CD4-positive, alpha-beta memory T cell (primary cell): ENCODE measurements at regions not wholly inside any gene's neighbourhood (a gene's known extent, or its start where the extent isn't known, plus 50 kb on each side); places are given as distances from the start of the nearest gene placed in this dataset.

Experiments
- CTCF ChIA-PET: fragments of 350-600 bp; sonication (Branson Sonifier 250); formaldehyde crosslinking; loops from one replicate; lab custom pipeline; 2021; ENCODE audit warnings: inconsistent platforms; ENCODE audit not compliant: partially characterized antibody; lab: Charles Lee
- POLR2A ChIA-PET: fragments of 350-600 bp; sonication (Branson Sonifier 250); formaldehyde crosslinking; loops from one replicate; lab custom pipeline; 2021; ENCODE audit not compliant: partially characterized antibody; lab: Charles Lee
- DNase-seq, 5 donors: peaks; one replicate each; pipeline versions ENCODE4 v3.0.0 to v3.0.0-alpha.2; 2020 to 2022; ENCODE audit warnings: mixed read lengths in 1 of 5
- H3K27ac ChIP-seq: one replicate; pipeline ENCODE4 v1.7.0; 2013; ENCODE audit warnings: low read depth, low read length
- H3K27me3 ChIP-seq: 2 replicates; pipeline ENCODE4 v1.7.0; 2013; ENCODE audit warnings: mild to moderate bottlenecking, low read length, moderate library complexity; ENCODE audit not compliant: insufficient read depth
- H3K36me3 ChIP-seq: 2 replicates; pipeline ENCODE4 v1.7.0; 2013; ENCODE audit warnings: mild to moderate bottlenecking, low read length, moderate library complexity; ENCODE audit not compliant: insufficient read depth
- H3K4me1 ChIP-seq: 2 replicates; pipeline ENCODE4 v1.7.0; 2013; ENCODE audit warnings: mild to moderate bottlenecking, low read length, moderate library complexity; ENCODE audit not compliant: insufficient read depth
- H3K4me3 ChIP-seq, 2 donors: one replicate each; pipeline ENCODE4 v1.7.0; 2013; ENCODE audit warnings: low read length in 2 of 2, mild to moderate bottlenecking in 1 of 2
- H3K9me3 ChIP-seq, 2 donors: one replicate each; pipeline ENCODE4 v1.7.0; 2013; ENCODE audit warnings: low read length in 2 of 2, control low read depth in 1 of 2; ENCODE audit not compliant: control insufficient read depth in 1 of 2
- H3K27ac Mint-ChIP-seq, 7 donors: one replicate each; pipeline ENCODE4 v1.8.0; 2020 to 2021; ENCODE audit warnings: mixed read lengths in 7 of 7, mild to moderate bottlenecking in 6 of 7, inconsistent platforms in 3 of 7, moderate library complexity in 3 of 7
- H3K27me3 Mint-ChIP-seq, 2 donors: one replicate each; pipeline ENCODE4 v1.8.0; 2020 to 2021; ENCODE audit warnings: mixed read lengths in 2 of 2
- H3K36me3 Mint-ChIP-seq, 2 donors: one replicate each; pipeline ENCODE4 v1.8.0; 2020 to 2021; ENCODE audit warnings: mixed read lengths in 2 of 2, inconsistent platforms in 1 of 2, mild to moderate bottlenecking in 1 of 2
- H3K4me1 Mint-ChIP-seq, 4 donors: one replicate each; pipeline ENCODE4 v1.8.0; 2020 to 2021; ENCODE audit warnings: mixed read lengths in 4 of 4, mild to moderate bottlenecking in 1 of 4
- H3K4me3 Mint-ChIP-seq, 8 donors: one replicate each; pipeline ENCODE4 v1.8.0; 2020 to 2021; ENCODE audit warnings: mixed read lengths in 8 of 8, mild to moderate bottlenecking in 7 of 8, moderate library complexity in 6 of 8, inconsistent platforms in 3 of 8
- H3K9me3 Mint-ChIP-seq, 8 donors: one replicate each; pipeline ENCODE4 v1.8.0; 2020 to 2021; ENCODE audit warnings: mixed read lengths in 8 of 8, mild to moderate bottlenecking in 5 of 8, inconsistent platforms in 3 of 8, moderate library complexity in 1 of 8
- intact Hi-C: fragments of 100-400 bp; cut with micrococcal nuclease; formaldehyde crosslinking; loops from one replicate; pipeline ENCODE4 v1.15.1; 2023

DNA sequence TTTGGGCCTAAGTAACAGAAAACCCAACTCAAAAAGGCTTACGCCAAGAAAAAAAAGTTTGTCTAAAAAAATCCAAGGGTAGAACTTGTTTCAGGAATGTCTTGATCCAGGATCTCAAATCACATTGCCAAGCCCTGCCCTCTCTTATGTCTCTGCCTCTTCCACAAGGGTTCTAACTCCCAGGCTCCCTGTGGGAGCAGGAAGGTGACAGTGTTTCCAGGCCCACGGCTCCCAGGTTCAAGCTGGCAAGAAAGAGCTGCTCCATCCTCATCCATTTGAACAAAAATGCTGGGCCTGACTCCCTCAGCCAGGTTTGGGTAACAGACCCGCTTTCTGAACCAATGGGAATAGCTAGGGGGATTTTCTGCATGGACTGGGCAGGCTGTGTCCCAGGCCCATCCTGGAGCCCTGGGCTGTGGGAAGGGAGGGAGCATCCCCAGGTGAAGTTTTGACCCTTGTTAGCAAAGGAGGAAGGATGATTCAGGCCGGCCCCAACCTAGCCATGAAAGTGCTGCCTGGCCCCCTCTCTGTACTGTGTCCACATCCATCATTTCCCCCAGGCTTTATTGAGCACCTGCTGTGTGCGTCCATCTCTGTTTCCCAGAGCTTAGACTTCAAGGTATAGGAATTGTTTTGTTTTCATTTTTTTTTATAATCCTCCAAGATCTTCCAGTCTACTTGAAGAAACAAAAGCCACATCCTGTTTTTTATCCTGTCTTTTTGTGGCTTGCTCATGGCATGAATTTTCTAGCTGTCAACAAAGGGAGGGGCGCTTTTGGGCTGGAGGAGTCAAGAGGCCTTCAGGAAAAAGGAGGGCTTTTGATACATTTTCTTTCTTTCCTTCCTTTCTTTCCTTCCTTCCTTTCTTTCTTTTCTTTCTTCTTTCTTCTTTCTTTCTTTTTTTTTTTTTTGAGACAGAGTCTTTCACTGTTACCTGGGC is 159.8 kb downstream of the TFAP2C start:
- POLR2A ChIA-PET = no interaction called here
- no peak overlapping the region for H3K27ac Mint-ChIP-seq
- intact Hi-C loops = no loop called here

DNA sequence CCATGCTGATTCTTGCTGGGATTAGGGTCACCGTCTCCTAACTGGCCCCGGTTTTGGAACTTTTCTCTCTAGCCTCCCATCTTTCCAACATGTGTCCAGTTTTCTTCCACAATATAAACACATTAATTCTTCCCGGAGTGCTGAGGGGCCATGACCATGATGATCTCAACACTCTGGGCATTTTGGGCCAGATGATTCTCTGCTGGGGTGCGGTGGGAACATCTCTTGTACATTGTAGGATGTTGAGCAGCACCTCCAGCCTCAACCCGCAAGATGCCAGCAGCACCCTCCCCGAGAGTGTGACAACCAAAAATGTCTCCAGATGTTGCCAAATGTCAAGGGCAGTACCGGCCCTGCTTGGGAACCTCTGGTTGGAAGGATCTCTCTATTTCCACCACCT is 164.8 kb downstream of the TFAP2C start:
- H3K36me3 ChIP-seq = no peaks in the 10 kb centered on the region
- H3K4me1 Mint-ChIP-seq = no peaks in the 10 kb centered on the region
- no peaks in the 10 kb centered on the region for H3K9me3 ChIP-seq
- intact Hi-C loops = no loop called here
- H3K36me3 Mint-ChIP-seq = no peaks in the 10 kb centered on the region
- no peak overlapping the region for H3K27ac ChIP-seq
- no peaks in the 10 kb centered on the region for H3K4me1 ChIP-seq
- H3K4me3 Mint-ChIP-seq = no peak overlapping the region
- POLR2A ChIA-PET = no interaction called here
- no peak for DNase-seq
- H3K27me3 Mint-ChIP-seq = peaks cover 1 to 6% of the 10 kb centered on the region in 2 donors
- H3K4me3 ChIP-seq = no peak overlapping the region
- CTCF ChIA-PET = no interaction called here
- peaks cover 0 to 16% (median 4%) of the 10 kb centered on the region in 8 donors for H3K9me3 Mint-ChIP-seq
- H3K27me3 ChIP-seq = no peaks in the 10 kb centered on the region
- no peak overlapping the region for H3K27ac Mint-ChIP-seq

More for the DNA sequence above, 159.8 kb downstream of the TFAP2C start:
- no peaks in the 10 kb centered on the region for H3K36me3 Mint-ChIP-seq
- Histone ChIP-seq H3K27ac (no peak overlapping the region), H3K27me3 (no peaks in the 10 kb centered on the region), H3K36me3 (no peaks in the 10 kb centered on the region), H3K4me3 (no peak overlapping the region), H3K9me3 (no peaks in the 10 kb centered on the region), H3K4me1 (no peaks in the 10 kb centered on the region)
- no peaks in the 10 kb centered on the region for H3K4me1 Mint-ChIP-seq
- H3K27me3 Mint-ChIP-seq = peaks cover 0 to 6% of the 10 kb centered on the region in 2 donors
- no peak overlapping the region for H3K4me3 Mint-ChIP-seq
- DNase-seq = no peak
- CTCF ChIA-PET = no interaction called here
- no peaks in the 10 kb centered on the region for H3K9me3 Mint-ChIP-seq

DNA sequence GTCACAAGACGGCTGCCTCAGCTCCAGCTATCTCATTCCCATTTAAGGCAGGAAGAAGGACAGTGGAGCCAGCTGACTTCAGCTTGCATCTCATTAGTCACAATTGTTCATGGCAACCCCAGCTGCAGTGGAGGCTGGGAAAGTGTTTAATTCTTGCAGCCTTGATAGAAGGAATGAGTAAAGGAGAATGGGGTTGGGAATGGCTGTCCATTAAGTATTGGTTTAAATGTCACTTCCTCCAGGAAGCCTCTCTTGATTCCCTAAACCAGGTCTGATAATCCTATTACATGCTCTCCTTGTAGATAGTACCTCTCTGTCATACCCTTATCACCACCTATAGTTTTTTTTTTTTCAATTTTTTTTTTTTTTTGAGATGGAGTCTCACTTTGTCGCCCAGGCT is 166.4 kb downstream of the TFAP2C start:
- no peak overlapping the region for H3K4me3 Mint-ChIP-seq
- POLR2A ChIA-PET = no interaction called here
- H3K4me1 ChIP-seq = no peaks in the 10 kb centered on the region
- H3K4me3 ChIP-seq = no peak overlapping the region
- CTCF ChIA-PET = interaction anchor here (0.6 kb wide), 1 partner anchor 18 kb away, joined by 3 read pairs; no protein-coding TSS in a partner anchor
- H3K4me1 Mint-ChIP-seq = no peaks in the 10 kb centered on the region
- H3K9me3 Mint-ChIP-seq = peaks cover 0 to 19% (median 4%) of the 10 kb centered on the region in 8 donors
- intact Hi-C loops = no loop called here
- H3K9me3 ChIP-seq = no peaks in the 10 kb centered on the region
- H3K27ac Mint-ChIP-seq = no peak overlapping the region
- no peaks in the 10 kb centered on the region for H3K36me3 ChIP-seq
- no peak for DNase-seq
- peaks cover 1 to 3% of the 10 kb centered on the region in 2 donors for H3K27me3 Mint-ChIP-seq
- H3K36me3 Mint-ChIP-seq = no peaks in the 10 kb centered on the region
- no peaks in the 10 kb centered on the region for H3K27me3 ChIP-seq
- H3K27ac ChIP-seq = no peak overlapping the region

DNA sequence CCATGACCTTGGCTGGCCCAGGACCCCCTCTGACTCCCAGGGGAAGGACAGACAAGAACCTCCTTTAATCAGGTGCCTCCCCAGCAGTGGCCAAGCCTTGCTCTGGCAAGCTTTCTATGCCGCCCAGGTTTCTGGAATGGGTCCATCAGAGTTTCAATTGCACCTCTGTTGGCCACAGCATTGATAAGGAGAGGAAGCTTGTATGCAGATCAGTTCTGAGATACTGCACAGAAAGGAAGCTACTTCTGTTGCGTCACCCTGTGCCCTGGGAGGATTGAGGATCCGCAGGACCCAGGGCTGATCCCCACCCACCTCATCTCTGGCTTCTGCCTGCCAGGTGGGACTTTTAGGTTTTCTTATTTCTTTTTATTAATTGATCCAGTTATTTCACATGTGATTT is 167.2 kb downstream of the TFAP2C start:
- ChIA-PET POLR2A (no interaction called here), CTCF (no interaction called here)
- H3K27ac ChIP-seq = no peak overlapping the region
- no peaks in the 10 kb centered on the region for H3K9me3 ChIP-seq
- H3K27me3 Mint-ChIP-seq = peaks cover 1 to 3% of the 10 kb centered on the region in 2 donors
- no peaks in the 10 kb centered on the region for H3K4me1 Mint-ChIP-seq
- intact Hi-C loops = no loop called here
- no peak for DNase-seq
- H3K4me1 ChIP-seq = no peaks in the 10 kb centered on the region
- H3K9me3 Mint-ChIP-seq = peaks cover 0 to 19% (median 4%) of the 10 kb centered on the region in 8 donors
- H3K4me3 Mint-ChIP-seq = no peak overlapping the region
- no peaks in the 10 kb centered on the region for H3K36me3 ChIP-seq
- no peak overlapping the region for H3K27ac Mint-ChIP-seq
- no peak overlapping the region for H3K4me3 ChIP-seq
- no peaks in the 10 kb centered on the region for H3K27me3 ChIP-seq
- no peaks in the 10 kb centered on the region for H3K36me3 Mint-ChIP-seq

DNA sequence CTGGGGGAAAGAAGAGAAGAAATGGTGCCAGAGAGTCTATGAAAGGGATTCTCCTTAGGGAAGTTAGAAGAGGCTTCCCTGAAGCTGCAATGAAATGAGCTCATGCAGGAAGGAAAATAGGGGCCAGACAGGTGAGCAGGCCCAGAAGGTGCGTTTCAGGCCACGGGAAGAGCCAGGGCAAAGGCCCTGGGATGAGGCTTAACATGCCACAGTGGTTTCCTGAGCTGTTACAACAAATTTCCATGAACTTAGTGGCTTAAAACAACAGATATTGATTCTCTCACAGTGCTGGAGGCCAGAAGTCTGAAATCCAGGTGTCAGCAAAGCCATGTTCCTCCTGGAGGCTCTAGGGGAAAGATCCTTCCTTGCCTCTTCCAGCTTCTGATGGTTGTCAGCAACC is 167.9 kb downstream of the TFAP2C start:
- CTCF ChIA-PET = no interaction called here
- Histone ChIP-seq H3K9me3 (no peaks in the 10 kb centered on the region), H3K27me3 (no peaks in the 10 kb centered on the region), H3K27ac (no peak overlapping the region), H3K36me3 (no peaks in the 10 kb centered on the region), H3K4me1 (no peaks in the 10 kb centered on the region), H3K4me3 (no peak overlapping the region)
- intact Hi-C loops = no loop called here
- Mint-ChIP-seq H3K9me3 (peaks cover 0 to 19% (median 4%) of the 10 kb centered on the region in 8 donors), H3K27ac (no peak overlapping the region), H3K4me3 (no peak overlapping the region), H3K36me3 (no peaks in the 10 kb centered on the region), H3K27me3 (peaks cover 1 to 3% of the 10 kb centered on the region in 2 donors), H3K4me1 (no peaks in the 10 kb centered on the region)
- no peak for DNase-seq
- POLR2A ChIA-PET = no interaction called here

DNA sequence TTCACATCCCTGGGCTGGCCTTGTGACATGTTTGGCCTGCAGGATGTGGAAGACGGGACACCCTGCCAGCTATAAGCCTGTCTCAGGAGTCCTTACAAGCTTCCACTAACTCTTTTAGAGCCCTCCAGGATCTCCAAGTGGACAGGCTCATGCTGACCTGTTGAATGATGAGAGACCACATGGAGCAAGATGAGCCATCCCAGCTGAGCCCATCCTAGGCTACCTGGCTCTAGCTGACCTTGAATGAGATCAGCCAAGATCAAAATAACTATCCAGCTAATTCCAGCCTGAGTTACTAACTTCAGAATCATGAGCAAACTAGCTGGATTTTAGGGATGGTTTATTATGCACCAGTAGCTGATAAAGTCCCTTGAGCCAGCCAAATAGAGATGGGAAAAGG is 169.5 kb downstream of the TFAP2C start:
- ChIA-PET CTCF (no interaction called here), POLR2A (no interaction called here)
- Histone ChIP-seq H3K27ac (no peak overlapping the region), H3K9me3 (no peaks in the 10 kb centered on the region), H3K4me3 (no peak overlapping the region), H3K36me3 (no peaks in the 10 kb centered on the region), H3K4me1 (no peaks in the 10 kb centered on the region), H3K27me3 (no peaks in the 10 kb centered on the region)
- Mint-ChIP-seq H3K27ac (no peak overlapping the region), H3K9me3 (peaks cover 0 to 19% (median 5%) of the 10 kb centered on the region in 8 donors), H3K4me3 (no peak overlapping the region), H3K27me3 (peaks cover 1 to 3% of the 10 kb centered on the region in 2 donors), H3K36me3 (no peaks in the 10 kb centered on the region), H3K4me1 (no peaks in the 10 kb centered on the region)
- intact Hi-C loops = no loop called here
- DNase-seq = no peak

DNA sequence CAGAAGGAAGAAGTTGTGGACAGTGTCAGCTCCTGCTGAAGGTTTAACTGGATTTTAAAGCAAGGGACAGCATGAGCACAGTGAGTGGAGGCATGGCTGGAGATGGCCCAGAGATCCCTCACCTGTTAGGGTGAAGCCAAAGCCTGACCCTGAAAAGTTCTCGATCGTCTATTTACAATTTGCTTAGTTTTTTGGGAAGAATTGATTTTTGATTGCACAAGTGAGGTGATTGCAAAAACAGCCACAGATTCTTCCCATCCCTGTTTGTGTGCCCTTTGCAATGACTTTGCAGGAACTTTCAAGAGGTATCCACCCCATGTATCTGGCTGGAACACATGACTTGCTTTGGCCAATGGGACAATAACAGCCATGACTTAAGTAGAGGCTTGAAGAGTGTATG is 170.1 kb downstream of the TFAP2C start:
- no peak overlapping the region for H3K27ac ChIP-seq
- no peaks in the 10 kb centered on the region for H3K4me1 ChIP-seq
- no peaks in the 10 kb centered on the region for H3K4me1 Mint-ChIP-seq
- ChIA-PET POLR2A (no interaction called here), CTCF (no interaction called here)
- H3K27ac Mint-ChIP-seq = no peak overlapping the region
- H3K27me3 ChIP-seq = no peaks in the 10 kb centered on the region
- DNase-seq = no peak
- H3K4me3 ChIP-seq = no peak overlapping the region
- H3K4me3 Mint-ChIP-seq = no peak overlapping the region
- peaks cover 0 to 19% (median 5%) of the 10 kb centered on the region in 8 donors for H3K9me3 Mint-ChIP-seq
- peaks cover 1 to 2% of the 10 kb centered on the region in 2 donors for H3K27me3 Mint-ChIP-seq
- H3K36me3 Mint-ChIP-seq = no peaks in the 10 kb centered on the region
- no peaks in the 10 kb centered on the region for H3K9me3 ChIP-seq
- intact Hi-C loops = no loop called here
- H3K36me3 ChIP-seq = no peaks in the 10 kb centered on the region
